ENCODE measurements at regions not wholly inside any gene's neighbourhood (a gene's known extent, or its start where the extent isn't known, plus 50 kb on each side); places are given as distances from the start of the nearest gene placed in this dataset.

DNA sequence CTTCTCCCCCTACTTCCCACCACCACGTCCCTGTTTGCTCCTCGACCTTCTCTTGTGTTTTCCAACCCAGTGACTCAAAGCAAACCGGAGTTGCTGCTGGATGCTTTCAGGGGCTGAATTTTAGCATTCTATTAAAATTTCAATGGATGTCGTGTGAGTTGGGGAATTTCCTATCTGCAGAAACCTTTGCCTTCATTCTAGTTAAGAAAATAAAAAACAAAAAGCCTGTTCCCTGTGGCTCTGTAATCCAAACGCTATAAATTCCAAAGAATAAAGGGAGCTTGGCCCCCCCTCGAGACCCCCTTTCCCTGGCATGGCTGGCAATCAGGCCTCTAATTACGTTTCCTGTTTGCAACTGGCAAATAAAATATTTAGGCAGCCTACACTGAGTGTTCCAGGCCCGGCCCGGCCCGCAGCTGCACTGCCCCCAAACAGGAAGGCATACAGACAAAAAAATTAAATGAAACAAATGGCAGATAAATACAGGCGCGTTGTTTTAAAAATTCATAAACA is 139.4 kb upstream of the PPP1R26 start:
- WGBS (ENCODE audit: missing lambda C conversion rate), result 8% methylated on average over 12 of the region's 12 CpGs
- Histone ChIP-seq H3K9me3 (no peaks in the 10 kb centered on the region), H3K4me2 (no peak overlapping the region), H3K4me1 (no peaks in the 10 kb centered on the region), H3K4me3 (no peak overlapping the region), H3K27ac (no peak overlapping the region)
- FAIRE-seq (no peak), DNase-seq (ENCODE audit: low read depth in 1 of 2, low spot score in 1 of 2) (no peak), ATAC-seq (no peak)
- TF ChIP-seq FOSL2 (IDR thresholded peaks at IDR 0.05) (no peak), FOSL2 (CRISPR knock-in tag; IDR thresholded peaks at IDR 0.05) (no peak), CHD4 (IDR thresholded peaks at IDR 0.05; ENCODE audit: borderline replicate concordance) (no peak), ZSCAN20 (CRISPR knock-in tag; IDR thresholded peaks at IDR 0.05) (no peak), PHF8 (IDR thresholded peaks at IDR 0.05; ENCODE audit: borderline replicate concordance, low read depth) (no peak), MAZ (IDR thresholded peaks at IDR 0.05; ENCODE audit: borderline replicate concordance, low read depth, low read length) (no peak), HOXB13 (CRISPR knock-in tag; IDR thresholded peaks at IDR 0.05; ENCODE audit: low read depth) (no peak)
- CTCF ChIA-PET, result interaction anchor here (0.9 to 15.9 kb wide), 9 partner anchors 8 to 270 kb away, joined by 3 to 196 read pairs (median 6); partner anchors contain the start of gene OLFM1
- POLR2A ChIA-PET, result no interaction called here

DNA sequence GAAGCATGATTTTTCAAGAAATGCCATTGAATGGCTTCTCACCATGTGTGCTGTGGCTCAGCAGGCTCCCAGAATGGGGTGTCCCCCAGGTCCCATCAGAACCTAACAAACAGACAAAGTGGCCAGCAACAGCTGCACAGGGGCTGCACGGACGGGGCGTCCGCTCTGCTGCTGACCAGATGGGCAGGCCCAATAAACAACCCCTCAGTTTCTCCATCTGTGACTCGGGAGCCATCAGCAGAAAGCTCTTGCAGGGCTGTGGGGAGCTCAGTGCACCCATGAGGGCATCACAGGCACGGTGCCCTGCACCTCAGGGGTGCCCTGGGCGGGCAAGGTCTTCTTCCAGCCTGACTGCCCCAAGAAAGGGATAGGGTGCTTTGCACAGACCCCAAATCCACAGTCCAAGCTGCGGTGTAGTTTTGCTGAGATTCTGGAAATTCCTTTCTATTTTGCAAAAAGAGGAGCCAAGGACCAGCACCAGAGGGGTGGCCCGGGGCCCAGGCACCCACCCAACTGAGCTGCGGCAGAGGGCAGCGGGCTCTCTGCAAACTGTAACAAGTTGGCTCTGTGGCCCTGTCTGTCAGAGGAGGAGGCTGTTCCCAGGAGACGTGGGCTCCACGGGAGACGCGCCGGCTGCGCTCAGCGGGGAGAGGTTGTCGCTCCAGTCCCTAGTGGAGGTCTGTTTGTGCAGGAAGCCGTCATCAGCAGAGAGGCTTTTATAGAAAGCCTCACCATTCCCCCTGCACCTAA is 138.7 kb upstream of the PPP1R26 start:
- Histone ChIP-seq H3K4me2 (no peak overlapping the region), H3K4me3 (no peak overlapping the region), H3K4me1 (no peaks in the 10 kb centered on the region), H3K9me3 (no peaks in the 10 kb centered on the region), H3K27ac (no peak overlapping the region)
- DNase-seq (ENCODE audit: low read depth in 1 of 2, low spot score in 1 of 2), result no peak
- ChIA-PET POLR2A (no interaction called here), CTCF (interaction anchor here (0.8 to 15.9 kb wide), 7 partner anchors 11 to 256 kb away, joined by 3 to 196 read pairs (median 6); partner anchors contain the start of gene OLFM1)
- TF ChIP-seq CBX2 (IDR thresholded peaks at IDR 0.05; ENCODE audit: borderline replicate concordance, low read depth) (no peak), ZSCAN20 (CRISPR knock-in tag; IDR thresholded peaks at IDR 0.05) (no peak), RARB (CRISPR knock-in tag; IDR thresholded peaks at IDR 0.05) (no peak), RFX5 (IDR thresholded peaks at IDR 0.05) (no peak), JUNB (IDR thresholded peaks at IDR 0.05) (no peak), GATA3 (IDR thresholded peaks at IDR 0.05; ENCODE audit: borderline replicate concordance) (no peak), CHD4 (IDR thresholded peaks at IDR 0.05; ENCODE audit: borderline replicate concordance) (no peak), MYC (IDR thresholded peaks at IDR 0.05; ENCODE audit: borderline replicate concordance, low read length) (no peak), HOXA7 (CRISPR knock-in tag; IDR thresholded peaks at IDR 0.05) (no peak), JUN (IDR thresholded peaks at IDR 0.05) (no peak), ZNF302 (CRISPR knock-in tag; IDR thresholded peaks at IDR 0.05) (no peak), ESRRA (IDR thresholded peaks at IDR 0.05; ENCODE audit: borderline replicate concordance, low read length) (no peak), RCOR1 (IDR thresholded peaks at IDR 0.05; ENCODE audit: low read depth, low read length) (no peak)
- TF ChIP-seq, protein P1, sequence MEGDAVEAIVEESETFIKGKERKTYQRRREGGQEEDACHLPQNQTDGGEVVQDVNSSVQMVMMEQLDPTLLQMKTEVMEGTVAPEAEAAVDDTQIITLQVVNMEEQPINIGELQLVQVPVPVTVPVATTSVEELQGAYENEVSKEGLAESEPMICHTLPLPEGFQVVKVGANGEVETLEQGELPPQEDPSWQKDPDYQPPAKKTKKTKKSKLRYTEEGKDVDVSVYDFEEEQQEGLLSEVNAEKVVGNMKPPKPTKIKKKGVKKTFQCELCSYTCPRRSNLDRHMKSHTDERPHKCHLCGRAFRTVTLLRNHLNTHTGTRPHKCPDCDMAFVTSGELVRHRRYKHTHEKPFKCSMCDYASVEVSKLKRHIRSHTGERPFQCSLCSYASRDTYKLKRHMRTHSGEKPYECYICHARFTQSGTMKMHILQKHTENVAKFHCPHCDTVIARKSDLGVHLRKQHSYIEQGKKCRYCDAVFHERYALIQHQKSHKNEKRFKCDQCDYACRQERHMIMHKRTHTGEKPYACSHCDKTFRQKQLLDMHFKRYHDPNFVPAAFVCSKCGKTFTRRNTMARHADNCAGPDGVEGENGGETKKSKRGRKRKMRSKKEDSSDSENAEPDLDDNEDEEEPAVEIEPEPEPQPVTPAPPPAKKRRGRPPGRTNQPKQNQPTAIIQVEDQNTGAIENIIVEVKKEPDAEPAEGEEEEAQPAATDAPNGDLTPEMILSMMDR (IDR thresholded peaks at IDR 0.05), result no peak
- TF ChIP-seq, protein P2, sequence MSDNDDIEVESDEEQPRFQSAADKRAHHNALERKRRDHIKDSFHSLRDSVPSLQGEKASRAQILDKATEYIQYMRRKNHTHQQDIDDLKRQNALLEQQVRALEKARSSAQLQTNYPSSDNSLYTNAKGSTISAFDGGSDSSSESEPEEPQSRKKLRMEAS (IDR thresholded peaks at IDR 0.05), result no peak
- TF ChIP-seq, protein P3, sequence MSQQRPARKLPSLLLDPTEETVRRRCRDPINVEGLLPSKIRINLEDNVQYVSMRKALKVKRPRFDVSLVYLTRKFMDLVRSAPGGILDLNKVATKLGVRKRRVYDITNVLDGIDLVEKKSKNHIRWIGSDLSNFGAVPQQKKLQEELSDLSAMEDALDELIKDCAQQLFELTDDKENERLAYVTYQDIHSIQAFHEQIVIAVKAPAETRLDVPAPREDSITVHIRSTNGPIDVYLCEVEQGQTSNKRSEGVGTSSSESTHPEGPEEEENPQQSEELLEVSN (IDR thresholded peaks at IDR 0.05; ENCODE audit: borderline replicate concordance, low read depth), result no peak
- TF ChIP-seq, protein P4, sequence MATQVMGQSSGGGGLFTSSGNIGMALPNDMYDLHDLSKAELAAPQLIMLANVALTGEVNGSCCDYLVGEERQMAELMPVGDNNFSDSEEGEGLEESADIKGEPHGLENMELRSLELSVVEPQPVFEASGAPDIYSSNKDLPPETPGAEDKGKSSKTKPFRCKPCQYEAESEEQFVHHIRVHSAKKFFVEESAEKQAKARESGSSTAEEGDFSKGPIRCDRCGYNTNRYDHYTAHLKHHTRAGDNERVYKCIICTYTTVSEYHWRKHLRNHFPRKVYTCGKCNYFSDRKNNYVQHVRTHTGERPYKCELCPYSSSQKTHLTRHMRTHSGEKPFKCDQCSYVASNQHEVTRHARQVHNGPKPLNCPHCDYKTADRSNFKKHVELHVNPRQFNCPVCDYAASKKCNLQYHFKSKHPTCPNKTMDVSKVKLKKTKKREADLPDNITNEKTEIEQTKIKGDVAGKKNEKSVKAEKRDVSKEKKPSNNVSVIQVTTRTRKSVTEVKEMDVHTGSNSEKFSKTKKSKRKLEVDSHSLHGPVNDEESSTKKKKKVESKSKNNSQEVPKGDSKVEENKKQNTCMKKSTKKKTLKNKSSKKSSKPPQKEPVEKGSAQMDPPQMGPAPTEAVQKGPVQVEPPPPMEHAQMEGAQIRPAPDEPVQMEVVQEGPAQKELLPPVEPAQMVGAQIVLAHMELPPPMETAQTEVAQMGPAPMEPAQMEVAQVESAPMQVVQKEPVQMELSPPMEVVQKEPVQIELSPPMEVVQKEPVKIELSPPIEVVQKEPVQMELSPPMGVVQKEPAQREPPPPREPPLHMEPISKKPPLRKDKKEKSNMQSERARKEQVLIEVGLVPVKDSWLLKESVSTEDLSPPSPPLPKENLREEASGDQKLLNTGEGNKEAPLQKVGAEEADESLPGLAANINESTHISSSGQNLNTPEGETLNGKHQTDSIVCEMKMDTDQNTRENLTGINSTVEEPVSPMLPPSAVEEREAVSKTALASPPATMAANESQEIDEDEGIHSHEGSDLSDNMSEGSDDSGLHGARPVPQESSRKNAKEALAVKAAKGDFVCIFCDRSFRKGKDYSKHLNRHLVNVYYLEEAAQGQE (IDR thresholded peaks at IDR 0.05), result no peak
- no peak for ATAC-seq
- WGBS (ENCODE audit: missing lambda C conversion rate), result 59% methylated on average over 15 of the region's 20 CpGs
- FAIRE-seq, result no peak

All from A549 (cell line).